HepG2 (cell line): ENCODE measurements at regions not wholly inside any gene's neighbourhood (a gene's known extent, or its start where the extent isn't known, plus 50 kb on each side); places are given as distances from the start of the nearest gene placed in this dataset.

Experiments
- ATAC-seq: fragments of 200-7000 bp; cut with Tn5 transposase; 3 replicates; pipeline ENCODE4 v1.9.1; 2020; ENCODE audit warnings: mild to moderate bottlenecking, moderate library complexity
- BruUV-seq: library from RNA; stranded (reverse); fragments of 400-500 nt; replicated peaks from 2 replicates; lab custom pipeline; 2021; lab: Mats Ljungman, UMichigan
- CTCF ChIA-PET: fragments of 300-600 bp; formaldehyde crosslinking; extraction: SDS; loops from one replicate; lab custom pipeline; 2021; ENCODE audit warnings: low total read pairs, inconsistent platforms, low intra/inter-chr PET ratio; lab: Yijun Ruan, JAX
- POLR2A ChIA-PET: fragments of 350-600 bp; sonication (Branson Sonifier 250); formaldehyde crosslinking; loops from one replicate; lab custom pipeline; 2020; ENCODE audit warnings: antibody characterized with exemption, inconsistent platforms; lab: Yijun Ruan, JAX
- DNase-seq: peaks from one replicate; pipeline ENCODE4 v3.0.0-alpha.2; 2015; ENCODE audit warnings: low spot score
- FAIRE-seq: peaks from 3 replicates; lab custom pipeline; 2011; peaks lifted over from hg19 to GRCh38; lab: Jason Lieb, UNC
- H2AFZ ChIP-seq: one replicate; pipeline ENCODE4 v1.6.1; 2011; ENCODE audit warnings: low read length, inconsistent platforms
- H3K27ac ChIP-seq: fragments of 300-600 bp; 3 replicates; pipeline ENCODE4 v1.8.0; 2011; ENCODE audit warnings: mixed run types, mild to moderate bottlenecking, mixed read lengths, low read length, inconsistent platforms; ENCODE audit not compliant: insufficient read depth; ENCODE audit errors: extremely low read length
- H3K27me3 ChIP-seq, 2 experiments: fragments of 200-600 bp in 1 of 2; 2 replicates in 1 of 2; 3 replicates in 1 of 2; pipeline versions ENCODE4 v1.6.0 to v1.8.0; 2011; ENCODE audit warnings: low read length in 2 of 2, mild to moderate bottlenecking in 2 of 2, moderate library complexity in 2 of 2, inconsistent platforms in 1 of 2; ENCODE audit not compliant: insufficient read depth in 2 of 2, control insufficient read depth in 1 of 2
- H3K36me3 ChIP-seq, 2 experiments: fragments of 200-600 bp in 1 of 2; replicated peaks in 1 of 2; 2 replicates in 1 of 2; 3 replicates in 1 of 2; pipeline versions ENCODE4 v1.5.1 to v1.8.0; 2011; ENCODE audit warnings: low read length in 2 of 2, inconsistent platforms in 1 of 2; ENCODE audit not compliant: insufficient read depth in 2 of 2, control insufficient read depth in 1 of 2
- H3K4me1 ChIP-seq: 2 replicates; pipeline ENCODE4 v1.5.1; 2012; ENCODE audit warnings: low read length, inconsistent platforms; ENCODE audit not compliant: insufficient read depth
- H3K4me2 ChIP-seq: 2 replicates; pipeline ENCODE4 v1.6.0; 2011; ENCODE audit warnings: low read depth, low read length, inconsistent platforms
- H3K4me3 ChIP-seq, 3 experiments: fragments of 200-600 bp in 1 of 3; sonication (generic), shearing (Covaris generic) in 1 of 3; replicated peaks in 1 of 3; 2 replicates each; pipeline ENCODE4 v1.5.1; 2011 to 2016; ENCODE audit warnings: low read length in 3 of 3, inconsistent platforms in 2 of 3, low read depth in 2 of 3, mild to moderate bottlenecking in 2 of 3, control low read depth in 1 of 3, mixed read lengths in 1 of 3; ENCODE audit not compliant: insufficient read depth in 1 of 3
- H3K79me2 ChIP-seq: one replicate; pipeline ENCODE4 v1.6.1; 2011; ENCODE audit warnings: low read length, inconsistent platforms; ENCODE audit not compliant: insufficient read depth
- H3K9ac ChIP-seq: 2 replicates; pipeline ENCODE4 v1.6.0; 2011; ENCODE audit warnings: mild to moderate bottlenecking, low read depth, low read length, inconsistent platforms; ENCODE audit not compliant: insufficient read depth
- H3K9me3 ChIP-seq: 2 replicates; pipeline ENCODE4 v1.5.1; 2012; ENCODE audit warnings: mild to moderate bottlenecking, low read length
- H4K20me1 ChIP-seq: 2 replicates; pipeline ENCODE4 v1.6.0; 2011; ENCODE audit warnings: inconsistent platforms, mild to moderate bottlenecking, low read length, moderate library complexity; ENCODE audit not compliant: insufficient read depth
- FOXM1 ChIP-seq: sonication (generic); formaldehyde crosslinking; IDR thresholded peaks from 2 replicates; pipeline ENCODE4 v1.5.0; 2020; ENCODE audit warnings: missing genetic modification reagents
- KAT7 ChIP-seq: IDR thresholded peaks from 2 replicates; pipeline ENCODE4 v1.6.1; 2018; ENCODE audit warnings: borderline replicate concordance, missing compliant biosample characterization
- RARA ChIP-seq: IDR thresholded peaks from 2 replicates; pipeline ENCODE4 v1.6.1; 2016; ENCODE audit warnings: missing genetic modification reagents, missing compliant biosample characterization
- RBM39 ChIP-seq: fragments of 200-400 bp; formaldehyde crosslinking; IDR thresholded peaks from one replicate; pipeline ENCODE4 v1.6.1; 2018; ENCODE audit warnings: antibody characterized with exemption, mild to moderate bottlenecking, low read depth, low read length; ENCODE audit not compliant: poor library complexity, severe bottlenecking
- ZNF747 ChIP-seq: sonication (generic); formaldehyde crosslinking; IDR thresholded peaks from 2 replicates; pipeline ENCODE4 v1.8.1; 2023; ENCODE audit warnings: missing genetic modification reagents, mild to moderate bottlenecking, borderline replicate concordance
- WGBS: methylation state at CpG from one replicate; pipeline ENCODE4 v1.1.6; 2017; ENCODE audit warnings: low lambda C conversion rate; 5-methylcytosine and 5-hydroxymethylcytosine counted together
- in situ Hi-C: cut with HindIII; loops from 2 replicates; pipeline ENCODE4 v1.10.0; 2017; ENCODE audit warnings: low pct_unique_long_range_greater_than_20kb; ENCODE audit not compliant: extremely low pct_ligation_motif_present
- intact Hi-C: fragments of 100-400 bp; cut with micrococcal nuclease; formaldehyde crosslinking; loops from one replicate; pipeline ENCODE4 v1.10.0; 2022; ENCODE audit not compliant: unreplicated experiment
- TF ChIP-seq, protein P1 (sequence below): sonication (generic); formaldehyde crosslinking; conservative IDR thresholded peaks from 2 replicates; pipeline ENCODE4 v1.4.0; 2020; ENCODE audit warnings: missing genetic modification reagents
- TF ChIP-seq, protein P2 (sequence below): IDR thresholded peaks from 2 replicates; pipeline ENCODE4 v1.6.1; 2016; ENCODE audit warnings: low read depth

DNA sequence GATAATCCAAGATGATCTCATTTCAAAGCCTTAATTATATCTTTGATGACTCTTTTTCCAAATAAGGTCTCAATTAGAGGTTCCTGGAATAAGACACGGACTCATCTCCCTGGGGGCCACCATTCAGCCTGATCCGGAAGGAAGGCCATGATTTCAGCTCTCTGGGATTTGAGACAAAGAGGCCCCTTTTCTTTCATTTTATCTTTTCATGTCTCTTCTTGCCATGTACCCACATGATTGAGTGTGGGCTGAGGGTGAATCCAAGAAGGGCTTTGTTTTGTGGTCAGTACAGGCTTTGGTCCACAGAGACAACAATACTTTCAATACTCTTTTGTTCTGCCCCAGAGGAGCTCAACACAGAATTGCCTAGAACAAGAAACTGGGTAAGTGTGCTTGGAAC lies 261.2 kb downstream of the TRIML1 start:
- intact Hi-C loops (no loop called here), in situ Hi-C loops (no loop called here)
- Histone ChIP-seq H3K4me3 (no peak overlapping the region), H3K4me2 (no peak overlapping the region), H3K9ac (no peak overlapping the region), H2AFZ (no peak overlapping the region), H3K79me2 (no peaks in the 10 kb centered on the region), H3K9me3 (no peaks in the 10 kb centered on the region), H4K20me1 (no peaks in the 10 kb centered on the region), H3K27me3 (no peaks in the 10 kb centered on the region), H3K4me1 (no peaks in the 10 kb centered on the region), H3K27ac (no peak overlapping the region), H3K36me3 (no peaks in the 10 kb centered on the region)
- ATAC-seq, result no peak
- DNase-seq, result no peak
- POLR2A ChIA-PET, result no interaction called here
- BruUV-seq, result no TSS peak
- CTCF ChIA-PET, result no interaction called here
- no peak for FAIRE-seq
- TF ChIP-seq KAT7 (no peak), FOXM1 (CRISPR knock-in tag) (no peak), RARA (CRISPR knock-in tag) (no peak), ZNF747 (CRISPR knock-in tag) (no peak), RBM39 (no peak)
- TF ChIP-seq, protein P1, sequence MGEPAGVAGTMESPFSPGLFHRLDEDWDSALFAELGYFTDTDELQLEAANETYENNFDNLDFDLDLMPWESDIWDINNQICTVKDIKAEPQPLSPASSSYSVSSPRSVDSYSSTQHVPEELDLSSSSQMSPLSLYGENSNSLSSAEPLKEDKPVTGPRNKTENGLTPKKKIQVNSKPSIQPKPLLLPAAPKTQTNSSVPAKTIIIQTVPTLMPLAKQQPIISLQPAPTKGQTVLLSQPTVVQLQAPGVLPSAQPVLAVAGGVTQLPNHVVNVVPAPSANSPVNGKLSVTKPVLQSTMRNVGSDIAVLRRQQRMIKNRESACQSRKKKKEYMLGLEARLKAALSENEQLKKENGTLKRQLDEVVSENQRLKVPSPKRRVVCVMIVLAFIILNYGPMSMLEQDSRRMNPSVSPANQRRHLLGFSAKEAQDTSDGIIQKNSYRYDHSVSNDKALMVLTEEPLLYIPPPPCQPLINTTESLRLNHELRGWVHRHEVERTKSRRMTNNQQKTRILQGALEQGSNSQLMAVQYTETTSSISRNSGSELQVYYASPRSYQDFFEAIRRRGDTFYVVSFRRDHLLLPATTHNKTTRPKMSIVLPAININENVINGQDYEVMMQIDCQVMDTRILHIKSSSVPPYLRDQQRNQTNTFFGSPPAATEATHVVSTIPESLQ, result no peak
- TF ChIP-seq, protein P2, sequence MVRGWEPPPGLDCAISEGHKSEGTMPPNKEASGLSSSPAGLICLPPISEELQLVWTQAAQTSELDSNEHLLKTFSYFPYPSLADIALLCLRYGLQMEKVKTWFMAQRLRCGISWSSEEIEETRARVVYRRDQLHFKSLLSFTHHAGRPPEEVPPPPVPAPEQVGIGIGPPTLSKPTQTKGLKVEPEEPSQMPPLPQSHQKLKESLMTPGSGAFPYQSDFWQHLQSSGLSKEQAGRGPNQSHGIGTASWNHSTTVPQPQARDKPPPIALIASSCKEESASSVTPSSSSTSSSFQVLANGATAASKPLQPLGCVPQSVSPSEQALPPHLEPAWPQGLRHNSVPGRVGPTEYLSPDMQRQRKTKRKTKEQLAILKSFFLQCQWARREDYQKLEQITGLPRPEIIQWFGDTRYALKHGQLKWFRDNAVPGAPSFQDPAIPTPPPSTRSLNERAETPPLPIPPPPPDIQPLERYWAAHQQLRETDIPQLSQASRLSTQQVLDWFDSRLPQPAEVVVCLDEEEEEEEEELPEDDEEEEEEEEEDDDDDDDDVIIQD, result no peak
- WGBS, result 0% methylated on average over 2 of the region's 2 CpGs
